ENCODE measurements at regions not wholly inside any gene's neighbourhood (a gene's known extent, or its start where the extent isn't known, plus 50 kb on each side); places are given as distances from the start of the nearest gene placed in this dataset.

GRCh38 chr13:33968520-33969507 is 150.9 kb downstream of the RFC3 start:
- TF ChIP-seq GATA3 (IDR thresholded peaks at IDR 0.05; ENCODE audit: low read depth, low read length) (no peak), GATA2 (IDR thresholded peaks at IDR 0.05; ENCODE audit: low read depth, low read length) (no peak)

GRCh38 chr13:33970746-33971561 is 153.0 kb downstream of the RFC3 start:
- TF ChIP-seq GATA2 (IDR thresholded peaks at IDR 0.05; ENCODE audit: low read depth, low read length) (no peak), GATA3 (IDR thresholded peaks at IDR 0.05; ENCODE audit: low read depth, low read length) (no peak)

- TF ChIP-seq GATA2 (IDR thresholded peaks at IDR 0.05; ENCODE audit: low read depth, low read length) (no peak), GATA3 (IDR thresholded peaks at IDR 0.05; ENCODE audit: low read depth, low read length) (no peak)
These were observed 153.5 kb downstream of the RFC3 start for GRCh38 chr13:33971562-33971819.

GRCh38 chr13:33973194-33973593 is 155.2 kb downstream of the RFC3 start:
- peak; percentile 63 for TF ChIP-seq GATA2 (IDR thresholded peaks at IDR 0.05; ENCODE audit: low read depth, low read length)
- no peak for TF ChIP-seq GATA3 (IDR thresholded peaks at IDR 0.05; ENCODE audit: low read depth, low read length)

GRCh38 chr13:33976965-33977364 is 159.0 kb downstream of the RFC3 start:
- no peak for TF ChIP-seq GATA3 (IDR thresholded peaks at IDR 0.05; ENCODE audit: low read depth, low read length)
- TF ChIP-seq GATA2 (IDR thresholded peaks at IDR 0.05; ENCODE audit: low read depth, low read length) = no peak

GRCh38 chr13:33978653-33979052 is 160.7 kb downstream of the RFC3 start:
- TF ChIP-seq GATA2 (IDR thresholded peaks at IDR 0.05; ENCODE audit: low read depth, low read length) (no peak), GATA3 (IDR thresholded peaks at IDR 0.05; ENCODE audit: low read depth, low read length) (no peak)

- no peak for TF ChIP-seq GATA3 (IDR thresholded peaks at IDR 0.05; ENCODE audit: low read depth, low read length)
- TF ChIP-seq GATA2 (IDR thresholded peaks at IDR 0.05; ENCODE audit: low read depth, low read length) = no peak
These were observed 175.0 kb downstream of the RFC3 start for GRCh38 chr13:33992881-33993336.

- TF ChIP-seq GATA2 (IDR thresholded peaks at IDR 0.05; ENCODE audit: low read depth, low read length) = no peak
- no peak for TF ChIP-seq GATA3 (IDR thresholded peaks at IDR 0.05; ENCODE audit: low read depth, low read length)
These were observed 176.2 kb downstream of the RFC3 start for GRCh38 chr13:33994198-33994597.

GRCh38 chr13:33994826-33995502 is 177.0 kb downstream of the RFC3 start:
- no peak for TF ChIP-seq GATA2 (IDR thresholded peaks at IDR 0.05; ENCODE audit: low read depth, low read length)
- TF ChIP-seq GATA3 (IDR thresholded peaks at IDR 0.05; ENCODE audit: low read depth, low read length) = no peak

GRCh38 chr13:33996636-33997035 is 178.7 kb downstream of the RFC3 start:
- no peak for TF ChIP-seq GATA2 (IDR thresholded peaks at IDR 0.05; ENCODE audit: low read depth, low read length)
- no peak for TF ChIP-seq GATA3 (IDR thresholded peaks at IDR 0.05; ENCODE audit: low read depth, low read length)

- TF ChIP-seq GATA3 (IDR thresholded peaks at IDR 0.05; ENCODE audit: low read depth, low read length) (no peak), GATA2 (IDR thresholded peaks at IDR 0.05; ENCODE audit: low read depth, low read length) (no peak)
These were observed 179.6 kb downstream of the RFC3 start for GRCh38 chr13:33997574-33997973.

GRCh38 chr13:33999811-34000605 is 182.1 kb downstream of the RFC3 start:
- no peak for TF ChIP-seq GATA2 (IDR thresholded peaks at IDR 0.05; ENCODE audit: low read depth, low read length)
- no peak for TF ChIP-seq GATA3 (IDR thresholded peaks at IDR 0.05; ENCODE audit: low read depth, low read length)

GRCh38 chr13:34000955-34001354 is 183.0 kb downstream of the RFC3 start:
- no peak for TF ChIP-seq GATA3 (IDR thresholded peaks at IDR 0.05; ENCODE audit: low read depth, low read length)
- TF ChIP-seq GATA2 (IDR thresholded peaks at IDR 0.05; ENCODE audit: low read depth, low read length) = no peak

Measured in SH-SY5Y (cell line).